ENCODE measurements at regions not wholly inside any gene's neighbourhood (a gene's known extent, or its start where the extent isn't known, plus 50 kb on each side); places are given as distances from the start of the nearest gene placed in this dataset.

GRCh38 chr14:104431351-104431928, 148.1 kb upstream of the C14orf180 start:
- no peak for TF ChIP-seq POLR2AphosphoS5 (IDR thresholded peaks at IDR 0.05; ENCODE audit: low read depth, low read length)
- no peak for TF ChIP-seq POLR2A (IDR thresholded peaks at IDR 0.05; ENCODE audit: low read depth, low read length)
- TF ChIP-seq TAF1 (IDR thresholded peaks at IDR 0.05; ENCODE audit: borderline replicate concordance, low read depth, low read length): no peak
- DNase-seq (ENCODE audit: insufficient read length) (peak; percentile 7), FAIRE-seq (no peak)

GRCh38 chr14:104431929-104432541, 147.5 kb upstream of the C14orf180 start:
- no peak for TF ChIP-seq TAF1 (IDR thresholded peaks at IDR 0.05; ENCODE audit: borderline replicate concordance, low read depth, low read length)
- TF ChIP-seq POLR2A (IDR thresholded peaks at IDR 0.05; ENCODE audit: low read depth, low read length): no peak
- DNase-seq (ENCODE audit: insufficient read length): peak; percentile 25
- FAIRE-seq: no peak

GRCh38 chr14:104432611-104433231, 146.8 kb upstream of the C14orf180 start:
- no peak for FAIRE-seq
- DNase-seq (ENCODE audit: insufficient read length): peak; percentile 18
- TF ChIP-seq POLR2A (IDR thresholded peaks at IDR 0.05; ENCODE audit: low read depth, low read length) (no peak), TAF1 (IDR thresholded peaks at IDR 0.05; ENCODE audit: borderline replicate concordance, low read depth, low read length) (no peak), POLR2AphosphoS5 (IDR thresholded peaks at IDR 0.05; ENCODE audit: low read depth, low read length) (no peak)

- DNase-seq (ENCODE audit: insufficient read length): peak; percentile 19
- FAIRE-seq: no peak
- no peak for TF ChIP-seq POLR2AphosphoS5 (IDR thresholded peaks at IDR 0.05; ENCODE audit: low read depth, low read length)
These were observed 146.0 kb upstream of the C14orf180 start for GRCh38 chr14:104433401-104434213.

GRCh38 chr14:104434214-104435076, 145.1 kb upstream of the C14orf180 start:
- TF ChIP-seq POLR2A (IDR thresholded peaks at IDR 0.05; ENCODE audit: low read depth, low read length): no peak
- TF ChIP-seq POLR2AphosphoS5 (IDR thresholded peaks at IDR 0.05; ENCODE audit: low read depth, low read length): no peak
- no peak for TF ChIP-seq TAF1 (IDR thresholded peaks at IDR 0.05; ENCODE audit: borderline replicate concordance, low read depth, low read length)
- DNase-seq (ENCODE audit: insufficient read length) (peak; percentile 10), FAIRE-seq (no peak)

- no peak for FAIRE-seq
These were observed 144.2 kb upstream of the C14orf180 start for GRCh38 chr14:104435147-104436046.

GRCh38 chr14:104436047-104436591, 143.4 kb upstream of the C14orf180 start:
- no peak for TF ChIP-seq TAF1 (IDR thresholded peaks at IDR 0.05; ENCODE audit: borderline replicate concordance, low read depth, low read length)
- TF ChIP-seq POLR2AphosphoS5 (IDR thresholded peaks at IDR 0.05; ENCODE audit: low read depth, low read length): no peak
- no peak for TF ChIP-seq POLR2A (IDR thresholded peaks at IDR 0.05; ENCODE audit: low read depth, low read length)
- DNase-seq (ENCODE audit: insufficient read length) (no peak), FAIRE-seq (no peak)

More at GRCh38 chr14:104435147-104436046, 144.2 kb upstream of the C14orf180 start:
- peak; percentile 24 for DNase-seq (ENCODE audit: insufficient read length)
- no peak for TF ChIP-seq POLR2AphosphoS5 (IDR thresholded peaks at IDR 0.05; ENCODE audit: low read depth, low read length)
- TF ChIP-seq POLR2A (IDR thresholded peaks at IDR 0.05; ENCODE audit: low read depth, low read length): no peak
- TF ChIP-seq TAF1 (IDR thresholded peaks at IDR 0.05; ENCODE audit: borderline replicate concordance, low read depth, low read length): no peak

- no peak for FAIRE-seq
- no peak for DNase-seq (ENCODE audit: insufficient read length)
- TF ChIP-seq POLR2AphosphoS5 (IDR thresholded peaks at IDR 0.05; ENCODE audit: low read depth, low read length): no peak
- no peak for TF ChIP-seq POLR2A (IDR thresholded peaks at IDR 0.05; ENCODE audit: low read depth, low read length)
- TF ChIP-seq TAF1 (IDR thresholded peaks at IDR 0.05; ENCODE audit: borderline replicate concordance, low read depth, low read length): no peak
These were observed 142.5 kb upstream of the C14orf180 start for GRCh38 chr14:104436741-104437701.

- DNase-seq (ENCODE audit: insufficient read length) (no peak), FAIRE-seq (no peak)
- TF ChIP-seq POLR2A (IDR thresholded peaks at IDR 0.05; ENCODE audit: low read depth, low read length) (no peak), POLR2AphosphoS5 (IDR thresholded peaks at IDR 0.05; ENCODE audit: low read depth, low read length) (no peak)
These were observed 141.9 kb upstream of the C14orf180 start for GRCh38 chr14:104437703-104438102.

Data from GM12892 (cell line).